GM21529 (cell line): ENCODE measurements at regions not wholly inside any gene's neighbourhood (a gene's known extent, or its start where the extent isn't known, plus 50 kb on each side); places are given as distances from the start of the nearest gene placed in this dataset.

Experiments used
- ATAC-seq: cut with Tn5 transposase; IDR thresholded peaks from one replicate; pipeline ENCODE4 v1.9.1; 2021; ENCODE audit not compliant: unreplicated experiment

GRCh38 chr2:207474863-207475485 lies 54.8 kb upstream of the CREB1 start:
- ATAC-seq: no peak

- ATAC-seq: no peak
Measured at GRCh38 chr2:207475546-207475945, 54.2 kb upstream of the CREB1 start.

GRCh38 chr2:207477896-207478295 lies 51.9 kb upstream of the CREB1 start:
- ATAC-seq: no peak

- no peak for ATAC-seq
Measured at GRCh38 chr2:207478572-207478971, 51.2 kb upstream of the CREB1 start.

GRCh38 chr2:207479198-207479785 lies 50.5 kb upstream of the CREB1 start:
- no peak for ATAC-seq
